ENCODE measurements at regions not wholly inside any gene's neighbourhood (a gene's known extent, or its start where the extent isn't known, plus 50 kb on each side); places are given as distances from the start of the nearest gene placed in this dataset.

DNA sequence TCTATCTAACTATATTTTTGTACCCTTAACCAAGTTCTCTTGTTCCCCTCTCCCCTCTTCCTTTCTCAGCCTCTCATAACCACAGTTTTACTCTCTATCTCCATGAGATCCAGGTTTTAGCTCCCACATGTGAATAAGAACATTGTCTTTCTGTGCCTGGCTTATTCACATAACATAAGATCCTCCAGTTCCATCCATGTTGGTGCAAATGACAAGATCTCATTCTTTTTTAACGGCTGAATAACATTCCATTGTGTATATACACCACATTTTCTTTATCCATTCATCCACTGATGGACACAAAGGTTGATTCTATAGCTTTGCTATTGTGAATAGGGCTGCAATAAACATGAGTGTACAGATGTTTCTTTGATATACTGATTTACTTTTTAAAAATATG is 83.9 kb upstream of the TMEM178A start:
- intact Hi-C loops (cut with micrococcal nuclease; ENCODE audit: unreplicated experiment), result no loop called here
- no peaks in the 10 kb centered on the region for H3F3A ChIP-seq (ENCODE audit: insufficient read depth, low read depth)
- DNase-seq, result no peak
- H3K27me3 ChIP-seq (ENCODE audit: insufficient read depth, low read depth), result no peaks in the 10 kb centered on the region
- H4K20me1 ChIP-seq (ENCODE audit: insufficient read depth), result no peaks in the 10 kb centered on the region
- H3K4me3 ChIP-seq, result no peak overlapping the region
- BruUV-seq (replicated peaks), result no TSS peak
- no peaks in the 10 kb centered on the region for H3K36me3 ChIP-seq (ENCODE audit: low read depth)
- TF ChIP-seq EZH2 (IDR thresholded peaks at IDR 0.05; ENCODE audit: low read depth), result no peak
- TF ChIP-seq, protein P1, sequence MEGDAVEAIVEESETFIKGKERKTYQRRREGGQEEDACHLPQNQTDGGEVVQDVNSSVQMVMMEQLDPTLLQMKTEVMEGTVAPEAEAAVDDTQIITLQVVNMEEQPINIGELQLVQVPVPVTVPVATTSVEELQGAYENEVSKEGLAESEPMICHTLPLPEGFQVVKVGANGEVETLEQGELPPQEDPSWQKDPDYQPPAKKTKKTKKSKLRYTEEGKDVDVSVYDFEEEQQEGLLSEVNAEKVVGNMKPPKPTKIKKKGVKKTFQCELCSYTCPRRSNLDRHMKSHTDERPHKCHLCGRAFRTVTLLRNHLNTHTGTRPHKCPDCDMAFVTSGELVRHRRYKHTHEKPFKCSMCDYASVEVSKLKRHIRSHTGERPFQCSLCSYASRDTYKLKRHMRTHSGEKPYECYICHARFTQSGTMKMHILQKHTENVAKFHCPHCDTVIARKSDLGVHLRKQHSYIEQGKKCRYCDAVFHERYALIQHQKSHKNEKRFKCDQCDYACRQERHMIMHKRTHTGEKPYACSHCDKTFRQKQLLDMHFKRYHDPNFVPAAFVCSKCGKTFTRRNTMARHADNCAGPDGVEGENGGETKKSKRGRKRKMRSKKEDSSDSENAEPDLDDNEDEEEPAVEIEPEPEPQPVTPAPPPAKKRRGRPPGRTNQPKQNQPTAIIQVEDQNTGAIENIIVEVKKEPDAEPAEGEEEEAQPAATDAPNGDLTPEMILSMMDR (conservative IDR thresholded peaks at IDR 0.05), result no peak
- ChIA-PET POLR2A (ENCODE audit: unreplicated experiment) (no interaction called here), CTCF (no interaction called here)
- no peaks in the 10 kb centered on the region for H3K9me2 ChIP-seq (ENCODE audit: insufficient read depth)
- no peak overlapping the region for H2AFZ ChIP-seq
- H3K9me3 ChIP-seq (ENCODE audit: insufficient read depth, low read depth), result peaks cover 5% of the 10 kb centered on the region; the same call in 1 of the 2 replicates
- no peaks in the 10 kb centered on the region for H3K4me1 ChIP-seq (replicated peaks; ENCODE audit: insufficient read depth)
- no peak overlapping the region for H3K27ac ChIP-seq
- H3K4me2 ChIP-seq, result no peak overlapping the region
- H3K79me2 ChIP-seq (ENCODE audit: low read depth), result no peaks in the 10 kb centered on the region

DNA sequence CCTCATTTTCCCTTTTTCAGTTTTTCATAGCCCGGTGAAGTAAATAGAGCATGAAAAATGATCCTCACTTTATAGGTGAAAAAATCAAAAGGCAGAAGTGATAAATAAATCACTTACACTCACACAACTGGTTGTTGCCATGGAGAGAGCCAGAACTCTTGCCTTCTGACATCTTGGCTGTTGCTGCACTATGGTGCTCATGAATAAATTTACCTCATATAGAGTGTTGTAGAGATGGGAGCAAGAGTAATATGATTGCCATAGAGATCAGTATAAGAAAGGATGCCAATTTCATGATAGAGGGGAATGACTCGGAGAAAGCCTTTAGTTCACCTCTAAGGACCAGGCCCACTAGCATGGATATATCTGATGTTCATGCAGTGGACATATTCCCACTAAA is 82.5 kb upstream of the TMEM178A start:
- H3K27me3 ChIP-seq (ENCODE audit: insufficient read depth, low read depth), result no peaks in the 10 kb centered on the region
- no peak overlapping the region for H3K4me3 ChIP-seq
- no peaks in the 10 kb centered on the region for H3F3A ChIP-seq (ENCODE audit: insufficient read depth, low read depth)
- no peak overlapping the region for H2AFZ ChIP-seq
- no peaks in the 10 kb centered on the region for H3K4me1 ChIP-seq (replicated peaks; ENCODE audit: insufficient read depth)
- TF ChIP-seq EZH2 (IDR thresholded peaks at IDR 0.05; ENCODE audit: low read depth), result no peak
- TF ChIP-seq, protein P1 (conservative IDR thresholded peaks at IDR 0.05), result no peak
- H3K79me2 ChIP-seq (ENCODE audit: low read depth), result no peaks in the 10 kb centered on the region
- no peak overlapping the region for H3K27ac ChIP-seq
- H4K20me1 ChIP-seq (ENCODE audit: insufficient read depth), result no peaks in the 10 kb centered on the region
- H3K36me3 ChIP-seq (ENCODE audit: low read depth), result no peaks in the 10 kb centered on the region
- BruUV-seq (replicated peaks), result no TSS peak
- ChIA-PET POLR2A (ENCODE audit: unreplicated experiment) (no interaction called here), CTCF (no interaction called here)
- no peak for DNase-seq
- H3K4me2 ChIP-seq, result no peak overlapping the region
- peaks cover 5% of the 10 kb centered on the region; the same call in 1 of the 2 replicates for H3K9me3 ChIP-seq (ENCODE audit: insufficient read depth, low read depth)
- H3K9me2 ChIP-seq (ENCODE audit: insufficient read depth), result no peaks in the 10 kb centered on the region
- intact Hi-C loops (cut with micrococcal nuclease; ENCODE audit: unreplicated experiment), result no loop called here

DNA sequence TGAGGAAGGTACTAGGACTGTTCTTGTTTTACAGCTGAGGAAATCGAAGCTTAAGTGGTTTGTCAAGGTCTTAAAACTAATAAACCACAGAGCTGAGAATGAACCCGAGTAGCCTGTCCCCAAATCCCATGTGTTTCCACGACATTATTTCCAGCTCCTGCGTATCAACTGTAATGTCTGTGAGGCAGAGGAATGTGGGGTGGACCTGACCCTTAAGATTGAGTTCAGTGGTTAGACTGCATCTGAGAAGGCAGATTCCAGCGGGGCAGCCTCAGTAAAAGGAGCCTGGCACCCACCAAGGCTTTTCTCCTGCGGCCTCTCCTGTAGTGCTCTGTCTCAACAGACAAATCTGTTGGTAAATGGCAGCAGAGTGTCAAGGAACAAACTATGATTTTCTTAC is 81.9 kb upstream of the TMEM178A start:
- CTCF ChIA-PET, result no interaction called here
- Histone ChIP-seq H3K4me3 (no peak overlapping the region), H2AFZ (no peak overlapping the region), H3K79me2 (ENCODE audit: low read depth) (no peaks in the 10 kb centered on the region), H3F3A (ENCODE audit: insufficient read depth, low read depth) (no peaks in the 10 kb centered on the region), H3K4me1 (replicated peaks; ENCODE audit: insufficient read depth) (no peaks in the 10 kb centered on the region), H4K20me1 (ENCODE audit: insufficient read depth) (no peaks in the 10 kb centered on the region), H3K9me2 (ENCODE audit: insufficient read depth) (no peaks in the 10 kb centered on the region), H3K27me3 (ENCODE audit: insufficient read depth, low read depth) (no peaks in the 10 kb centered on the region), H3K9me3 (ENCODE audit: insufficient read depth, low read depth) (peaks cover 5% of the 10 kb centered on the region; the same call in 1 of the 2 replicates), H3K27ac (no peak overlapping the region), H3K36me3 (ENCODE audit: low read depth) (no peaks in the 10 kb centered on the region), H3K4me2 (no peak overlapping the region)
- intact Hi-C loops (cut with micrococcal nuclease; ENCODE audit: unreplicated experiment), result no loop called here
- DNase-seq, result no peak
- no TSS peak for BruUV-seq (replicated peaks)
- TF ChIP-seq EZH2 (IDR thresholded peaks at IDR 0.05; ENCODE audit: low read depth), result no peak
- TF ChIP-seq, protein P1 (conservative IDR thresholded peaks at IDR 0.05), result no peak
- POLR2A ChIA-PET (ENCODE audit: unreplicated experiment), result no interaction called here
